GM18951 (cell line): ENCODE measurements at regions not wholly inside any gene's neighbourhood (a gene's known extent, or its start where the extent isn't known, plus 50 kb on each side); places are given as distances from the start of the nearest gene placed in this dataset.
"Not testable (repeated sequence)": the region's sequence is repeated elsewhere in the genome, so short reads cannot be mapped to it uniquely, and the experiment has no call there.

Experiments used
- in situ Hi-C: fragments of 300-500 bp; cut with MboI; formaldehyde crosslinking; loops from one replicate; pipeline ENCODE4 v1.12.0; 2022; ENCODE audit warnings: low sequenced_read_pairs, mixed read lengths, inconsistent platforms; ENCODE audit not compliant: unreplicated experiment

GRCh38 chr3:75434276-75434912, 229.7 kb upstream of the FRG2C start:
- in situ Hi-C loops, result not testable (repeated sequence)

- in situ Hi-C loops, result not testable (repeated sequence)
Measured at GRCh38 chr3:75434913-75435793, 229.0 kb upstream of the FRG2C start.

GRCh38 chr3:75435794-75436400, 228.2 kb upstream of the FRG2C start:
- in situ Hi-C loops, result not testable (repeated sequence)

GRCh38 chr3:75440986-75441385, 223.1 kb upstream of the FRG2C start:
- in situ Hi-C loops, result not testable (repeated sequence)

- in situ Hi-C loops, result not testable (repeated sequence)
Measured at GRCh38 chr3:75444634-75445033, 219.5 kb upstream of the FRG2C start.

- in situ Hi-C loops, result not testable (repeated sequence)
Measured at GRCh38 chr3:75445234-75445633, 218.9 kb upstream of the FRG2C start.

GRCh38 chr3:75446948-75447347, 217.2 kb upstream of the FRG2C start:
- in situ Hi-C loops, result not testable (repeated sequence)

- in situ Hi-C loops, result not testable (repeated sequence)
Measured at GRCh38 chr3:75453328-75453727, 210.8 kb upstream of the FRG2C start.

GRCh38 chr3:75453839-75454238, 210.3 kb upstream of the FRG2C start:
- in situ Hi-C loops, result not testable (repeated sequence)

GRCh38 chr3:75474530-75474929, 189.6 kb upstream of the FRG2C start:
- in situ Hi-C loops, result not testable (repeated sequence)

- in situ Hi-C loops, result not testable (repeated sequence)
Measured at GRCh38 chr3:75496600-75496999, 167.5 kb upstream of the FRG2C start.

- in situ Hi-C loops, result not testable (repeated sequence)
Measured at GRCh38 chr3:75500357-75500756, 163.8 kb upstream of the FRG2C start.

- in situ Hi-C loops, result not testable (repeated sequence)
Measured at GRCh38 chr3:75502171-75502570, 162.0 kb upstream of the FRG2C start.

- in situ Hi-C loops, result not testable (repeated sequence)
Measured at GRCh38 chr3:75502769-75503756, 161.1 kb upstream of the FRG2C start.
